ENCODE measurements at regions not wholly inside any gene's neighbourhood (a gene's known extent, or its start where the extent isn't known, plus 50 kb on each side); places are given as distances from the start of the nearest gene placed in this dataset.

GRCh38 chr2:70381821-70382220 is 80.0 kb upstream of the FAM136A start:
- TF ChIP-seq CTCF (IDR thresholded peaks at IDR 0.05; ENCODE audit: insufficient read depth in 1 of 2, low read depth in 1 of 2, low read length in 1 of 2, severe bottlenecking in 1 of 2, unreplicated experiment in 1 of 2), result no peak
- no TSS peak for BruUV-seq (replicated peaks)
- Mint-ChIP-seq H3K27ac (ENCODE audit: unreplicated experiment) (no peak overlapping the region), H3K36me3 (ENCODE audit: insufficient read depth, unreplicated experiment) (no peaks in the 10 kb centered on the region), H3K27me3 (ENCODE audit: insufficient read depth, unreplicated experiment) (peaks cover 12% of the 10 kb centered on the region), H3K4me1 (ENCODE audit: low read depth, unreplicated experiment) (no peaks in the 10 kb centered on the region), H3K9me3 (ENCODE audit: unreplicated experiment) (no peaks in the 10 kb centered on the region), H3K4me3 (ENCODE audit: unreplicated experiment) (no peak overlapping the region)
- DNase-seq, result no peak
- ChIA-PET CTCF (no interaction called here), POLR2A (no interaction called here)
- intact Hi-C loops (cut with micrococcal nuclease; ENCODE audit: unreplicated experiment), result no loop called here
- H3K27me3 ChIP-seq (replicated peaks; ENCODE audit: control insufficient read depth, insufficient read depth, low read length), result no peaks in the 10 kb centered on the region; the same call in 1 of the 2 replicates
- no peak overlapping the region for H3K4me3 ChIP-seq (ENCODE audit: low read depth, low read length)
- H3K9me3 ChIP-seq, result no peaks in the 10 kb centered on the region
- H3K4me1 ChIP-seq, result no peaks in the 10 kb centered on the region
- no peaks in the 10 kb centered on the region for H3K36me3 ChIP-seq (ENCODE audit: control insufficient read depth, insufficient read depth, low read length)

- Mint-ChIP-seq H3K4me1 (ENCODE audit: low read depth, unreplicated experiment) (no peaks in the 10 kb centered on the region), H3K36me3 (ENCODE audit: insufficient read depth, unreplicated experiment) (no peaks in the 10 kb centered on the region), H3K27ac (ENCODE audit: unreplicated experiment) (no peak overlapping the region), H3K9me3 (ENCODE audit: unreplicated experiment) (no peaks in the 10 kb centered on the region), H3K27me3 (ENCODE audit: insufficient read depth, unreplicated experiment) (peaks cover 9% of the 10 kb centered on the region), H3K4me3 (ENCODE audit: unreplicated experiment) (no peak overlapping the region)
- DNase-seq, result no peak
- TF ChIP-seq CTCF (IDR thresholded peaks at IDR 0.05; ENCODE audit: insufficient read depth in 1 of 2, low read depth in 1 of 2, low read length in 1 of 2, severe bottlenecking in 1 of 2, unreplicated experiment in 1 of 2), result no peak
- ChIA-PET CTCF (no interaction called here), POLR2A (no interaction called here)
- BruUV-seq (replicated peaks), result no TSS peak
- intact Hi-C loops (cut with micrococcal nuclease; ENCODE audit: unreplicated experiment), result no loop called here
- no peaks in the 10 kb centered on the region; the same call in 1 of the 2 replicates for H3K27me3 ChIP-seq (replicated peaks; ENCODE audit: control insufficient read depth, insufficient read depth, low read length)
- no peaks in the 10 kb centered on the region for H3K4me1 ChIP-seq
- no peaks in the 10 kb centered on the region for H3K36me3 ChIP-seq (ENCODE audit: control insufficient read depth, insufficient read depth, low read length)
- H3K9me3 ChIP-seq, result no peaks in the 10 kb centered on the region
- H3K4me3 ChIP-seq (ENCODE audit: low read depth, low read length), result no peak overlapping the region
These were observed 79.4 kb upstream of the FAM136A start for GRCh38 chr2:70381235-70381634.

- Histone ChIP-seq H3K4me1 (no peaks in the 10 kb centered on the region), H3K27me3 (replicated peaks; ENCODE audit: control insufficient read depth, insufficient read depth, low read length) (no peaks in the 10 kb centered on the region; the same call in 1 of the 2 replicates), H3K9me3 (no peaks in the 10 kb centered on the region), H3K4me3 (ENCODE audit: low read depth, low read length) (no peak overlapping the region), H3K36me3 (ENCODE audit: control insufficient read depth, insufficient read depth, low read length) (no peaks in the 10 kb centered on the region)
- H3K4me1 Mint-ChIP-seq (ENCODE audit: low read depth, unreplicated experiment), result no peaks in the 10 kb centered on the region
- no peak for TF ChIP-seq CTCF (IDR thresholded peaks at IDR 0.05; ENCODE audit: insufficient read depth in 1 of 2, low read depth in 1 of 2, low read length in 1 of 2, severe bottlenecking in 1 of 2, unreplicated experiment in 1 of 2)
- peaks cover 9% of the 10 kb centered on the region for H3K27me3 Mint-ChIP-seq (ENCODE audit: insufficient read depth, unreplicated experiment)
- H3K27ac Mint-ChIP-seq (ENCODE audit: unreplicated experiment), result no peak overlapping the region
- BruUV-seq (replicated peaks), result no TSS peak
- CTCF ChIA-PET, result no interaction called here
- intact Hi-C loops (cut with micrococcal nuclease; ENCODE audit: unreplicated experiment), result no loop called here
- no peaks in the 10 kb centered on the region for H3K36me3 Mint-ChIP-seq (ENCODE audit: insufficient read depth, unreplicated experiment)
- H3K9me3 Mint-ChIP-seq (ENCODE audit: unreplicated experiment), result no peaks in the 10 kb centered on the region
- DNase-seq, result no peak
- POLR2A ChIA-PET, result no interaction called here
- H3K4me3 Mint-ChIP-seq (ENCODE audit: unreplicated experiment), result no peak overlapping the region
These were observed 78.8 kb upstream of the FAM136A start for GRCh38 chr2:70380621-70381020.
